Ureter (tissue), 1 donor: ENCODE measurements at regions not wholly inside any gene's neighbourhood (a gene's known extent, or its start where the extent isn't known, plus 50 kb on each side); places are given as distances from the start of the nearest gene placed in this dataset.
"Not testable (repeated sequence)": the region's sequence is repeated elsewhere in the genome, so short reads cannot be mapped to it uniquely, and the experiment has no call there.

Experiments used
- DNase-seq: peaks from one replicate; pipeline ENCODE4 v3.0.0-alpha.2; 2020; ENCODE audit warnings: low spot score
- donor health status: DM: yes; HTN: yes; CAD: no.

- DNase-seq: no peak
Measured at GRCh38 chr5:63121471-63121870, 542.9 kb downstream of the LRRC70 start.

GRCh38 chr5:63118221-63118620, 539.6 kb downstream of the LRRC70 start:
- DNase-seq: no peak

- DNase-seq: no peak
Measured at GRCh38 chr5:63111891-63112290, 533.3 kb downstream of the LRRC70 start.

- DNase-seq: no peak
Measured at GRCh38 chr5:63101870-63102269, 523.3 kb downstream of the LRRC70 start.

GRCh38 chr5:63097286-63097685, 518.7 kb downstream of the LRRC70 start:
- DNase-seq: no peak

- DNase-seq: no peak
Measured at GRCh38 chr5:63094730-63095129, 516.1 kb downstream of the LRRC70 start.

- no peak for DNase-seq
Measured at GRCh38 chr5:63089147-63089546, 510.5 kb downstream of the LRRC70 start.

GRCh38 chr5:63085561-63085960, 506.9 kb downstream of the LRRC70 start:
- DNase-seq: no peak

- DNase-seq: not testable (repeated sequence)
Measured at GRCh38 chr5:63083689-63084088, 505.1 kb downstream of the LRRC70 start.

- DNase-seq: no peak
Measured at GRCh38 chr5:63081402-63081801, 502.8 kb downstream of the LRRC70 start.

GRCh38 chr5:63070001-63070400, 491.4 kb downstream of the LRRC70 start:
- no peak for DNase-seq

GRCh38 chr5:63055421-63055820, 476.8 kb downstream of the LRRC70 start:
- DNase-seq: no peak

- no peak for DNase-seq
Measured at GRCh38 chr5:63053019-63053638, 474.5 kb downstream of the LRRC70 start.

GRCh38 chr5:63050916-63051315, 472.3 kb downstream of the LRRC70 start:
- DNase-seq: no peak

- no peak for DNase-seq
Measured at GRCh38 chr5:63049935-63050334, 471.3 kb downstream of the LRRC70 start.

GRCh38 chr5:63043792-63044191, 465.2 kb downstream of the LRRC70 start:
- DNase-seq: no peak

- no peak for DNase-seq
Measured at GRCh38 chr5:63032343-63032742, 453.7 kb downstream of the LRRC70 start.

- no peak for DNase-seq
Measured at GRCh38 chr5:63029891-63030290, 451.3 kb downstream of the LRRC70 start.

- no peak for DNase-seq
Measured at GRCh38 chr5:63025679-63026078, 447.1 kb downstream of the LRRC70 start.

GRCh38 chr5:63022403-63022802, 443.8 kb downstream of the LRRC70 start:
- no peak for DNase-seq

- no peak for DNase-seq
Measured at GRCh38 chr5:63011158-63011557, 432.5 kb downstream of the LRRC70 start.

- DNase-seq: no peak
Measured at GRCh38 chr5:63008195-63008594, 429.6 kb downstream of the LRRC70 start.

- DNase-seq: not testable (repeated sequence)
Measured at GRCh38 chr5:62994842-62995241, 416.2 kb downstream of the LRRC70 start.

- no peak for DNase-seq
Measured at GRCh38 chr5:62985749-62986148, 407.1 kb downstream of the LRRC70 start.
